HepG2 (cell line): ENCODE measurements at regions not wholly inside any gene's neighbourhood (a gene's known extent, or its start where the extent isn't known, plus 50 kb on each side); places are given as distances from the start of the nearest gene placed in this dataset.

Experiments
- ATAC-seq: fragments of 200-7000 bp; cut with Tn5 transposase; 3 replicates; pipeline ENCODE4 v1.9.1; 2020; ENCODE audit warnings: mild to moderate bottlenecking, moderate library complexity
- BruUV-seq: library from RNA; stranded (reverse); fragments of 400-500 nt; replicated peaks from 2 replicates; lab custom pipeline; 2021; lab: Mats Ljungman, UMichigan
- CTCF ChIA-PET: fragments of 300-600 bp; formaldehyde crosslinking; extraction: SDS; loops from one replicate; lab custom pipeline; 2021; ENCODE audit warnings: low total read pairs, inconsistent platforms, low intra/inter-chr PET ratio; lab: Yijun Ruan, JAX
- POLR2A ChIA-PET: fragments of 350-600 bp; sonication (Branson Sonifier 250); formaldehyde crosslinking; loops from one replicate; lab custom pipeline; 2020; ENCODE audit warnings: antibody characterized with exemption, inconsistent platforms; lab: Yijun Ruan, JAX
- DNase-seq: peaks from one replicate; pipeline ENCODE4 v3.0.0-alpha.2; 2015; ENCODE audit warnings: low spot score
- FAIRE-seq: peaks from 3 replicates; lab custom pipeline; 2011; peaks lifted over from hg19 to GRCh38; lab: Jason Lieb, UNC
- H2AFZ ChIP-seq: one replicate; pipeline ENCODE4 v1.6.1; 2011; ENCODE audit warnings: low read length, inconsistent platforms
- H3K27ac ChIP-seq: fragments of 300-600 bp; 3 replicates; pipeline ENCODE4 v1.8.0; 2011; ENCODE audit warnings: mixed run types, mild to moderate bottlenecking, mixed read lengths, low read length, inconsistent platforms; ENCODE audit not compliant: insufficient read depth; ENCODE audit errors: extremely low read length
- H3K27me3 ChIP-seq, 2 experiments: fragments of 200-600 bp in 1 of 2; 2 replicates in 1 of 2; 3 replicates in 1 of 2; pipeline versions ENCODE4 v1.6.0 to v1.8.0; 2011; ENCODE audit warnings: low read length in 2 of 2, mild to moderate bottlenecking in 2 of 2, moderate library complexity in 2 of 2, inconsistent platforms in 1 of 2; ENCODE audit not compliant: insufficient read depth in 2 of 2, control insufficient read depth in 1 of 2
- H3K36me3 ChIP-seq, 2 experiments: fragments of 200-600 bp in 1 of 2; replicated peaks in 1 of 2; 2 replicates in 1 of 2; 3 replicates in 1 of 2; pipeline versions ENCODE4 v1.5.1 to v1.8.0; 2011; ENCODE audit warnings: low read length in 2 of 2, inconsistent platforms in 1 of 2; ENCODE audit not compliant: insufficient read depth in 2 of 2, control insufficient read depth in 1 of 2
- H3K4me1 ChIP-seq: 2 replicates; pipeline ENCODE4 v1.5.1; 2012; ENCODE audit warnings: low read length, inconsistent platforms; ENCODE audit not compliant: insufficient read depth
- H3K4me2 ChIP-seq: 2 replicates; pipeline ENCODE4 v1.6.0; 2011; ENCODE audit warnings: low read depth, low read length, inconsistent platforms
- H3K4me3 ChIP-seq, 3 experiments: fragments of 200-600 bp in 1 of 3; sonication (generic), shearing (Covaris generic) in 1 of 3; replicated peaks in 1 of 3; 2 replicates each; pipeline ENCODE4 v1.5.1; 2011 to 2016; ENCODE audit warnings: low read length in 3 of 3, inconsistent platforms in 2 of 3, low read depth in 2 of 3, mild to moderate bottlenecking in 2 of 3, control low read depth in 1 of 3, mixed read lengths in 1 of 3; ENCODE audit not compliant: insufficient read depth in 1 of 3
- H3K79me2 ChIP-seq: one replicate; pipeline ENCODE4 v1.6.1; 2011; ENCODE audit warnings: low read length, inconsistent platforms; ENCODE audit not compliant: insufficient read depth
- H3K9ac ChIP-seq: 2 replicates; pipeline ENCODE4 v1.6.0; 2011; ENCODE audit warnings: mild to moderate bottlenecking, low read depth, low read length, inconsistent platforms; ENCODE audit not compliant: insufficient read depth
- H3K9me3 ChIP-seq: 2 replicates; pipeline ENCODE4 v1.5.1; 2012; ENCODE audit warnings: mild to moderate bottlenecking, low read length
- H4K20me1 ChIP-seq: 2 replicates; pipeline ENCODE4 v1.6.0; 2011; ENCODE audit warnings: inconsistent platforms, mild to moderate bottlenecking, low read length, moderate library complexity; ENCODE audit not compliant: insufficient read depth
- MBNL3 ChIP-seq: fragments of 250-450 bp; sonication (Bioruptor Pico); conservative IDR thresholded peaks from 2 replicates; pipeline ENCODE4 v1.8.0; 2022; ENCODE audit warnings: mild to moderate bottlenecking, inconsistent platforms
- TCF12 ChIP-seq, 2 experiments: fragments of 450-650 bp in 1 of 2; sonication (generic) in 1 of 2; formaldehyde crosslinking in 1 of 2; IDR thresholded peaks; 2 replicates each; pipeline versions ENCODE4 v1.6.1 to v1.8.0; 2017 to 2022; ENCODE audit warnings: antibody characterized with exemption in 1 of 2, mild to moderate bottlenecking in 1 of 2, missing genetic modification reagents in 1 of 2, moderate library complexity in 1 of 2
- ZNF850 ChIP-seq: sonication (generic); formaldehyde crosslinking; conservative IDR thresholded peaks from 2 replicates; pipeline ENCODE4 v1.9.0; 2021; ENCODE audit warnings: mild to moderate bottlenecking, missing genetic modification reagents
- ZSCAN21 ChIP-seq: sonication (generic); formaldehyde crosslinking; IDR thresholded peaks from 2 replicates; pipeline ENCODE4 v1.8.0; 2022; ENCODE audit warnings: mild to moderate bottlenecking, missing genetic modification reagents, moderate library complexity, borderline replicate concordance
- WGBS: methylation state at CpG from one replicate; pipeline ENCODE4 v1.1.6; 2017; ENCODE audit warnings: low lambda C conversion rate; 5-methylcytosine and 5-hydroxymethylcytosine counted together
- in situ Hi-C: cut with HindIII; loops from 2 replicates; pipeline ENCODE4 v1.10.0; 2017; ENCODE audit warnings: low pct_unique_long_range_greater_than_20kb; ENCODE audit not compliant: extremely low pct_ligation_motif_present
- intact Hi-C: fragments of 100-400 bp; cut with micrococcal nuclease; formaldehyde crosslinking; loops from one replicate; pipeline ENCODE4 v1.10.0; 2022; ENCODE audit not compliant: unreplicated experiment
- TF ChIP-seq, protein P1 (sequence below): sonication (generic); formaldehyde crosslinking; IDR thresholded peaks from 2 replicates; pipeline ENCODE4 v1.5.0; 2020; ENCODE audit warnings: missing genetic modification reagents
- TF ChIP-seq, protein P2 (sequence below): IDR thresholded peaks from 2 replicates; pipeline ENCODE4 v1.6.1; 2016
- TF ChIP-seq, protein P3 (sequence below): sonication (generic); formaldehyde crosslinking; IDR thresholded peaks from 2 replicates; pipeline ENCODE4 v1.4.0; 2020; ENCODE audit warnings: missing genetic modification reagents
- TF ChIP-seq, protein P4 (sequence below): sonication (generic); formaldehyde crosslinking; IDR thresholded peaks from 2 replicates; pipeline ENCODE4 v1.4.0; 2020; ENCODE audit warnings: missing genetic modification reagents
- TF ChIP-seq, protein P5 (sequence below): sonication (generic); formaldehyde crosslinking; IDR thresholded peaks from 2 replicates; pipeline ENCODE4 v1.4.0; 2020; ENCODE audit warnings: missing genetic modification reagents

DNA sequence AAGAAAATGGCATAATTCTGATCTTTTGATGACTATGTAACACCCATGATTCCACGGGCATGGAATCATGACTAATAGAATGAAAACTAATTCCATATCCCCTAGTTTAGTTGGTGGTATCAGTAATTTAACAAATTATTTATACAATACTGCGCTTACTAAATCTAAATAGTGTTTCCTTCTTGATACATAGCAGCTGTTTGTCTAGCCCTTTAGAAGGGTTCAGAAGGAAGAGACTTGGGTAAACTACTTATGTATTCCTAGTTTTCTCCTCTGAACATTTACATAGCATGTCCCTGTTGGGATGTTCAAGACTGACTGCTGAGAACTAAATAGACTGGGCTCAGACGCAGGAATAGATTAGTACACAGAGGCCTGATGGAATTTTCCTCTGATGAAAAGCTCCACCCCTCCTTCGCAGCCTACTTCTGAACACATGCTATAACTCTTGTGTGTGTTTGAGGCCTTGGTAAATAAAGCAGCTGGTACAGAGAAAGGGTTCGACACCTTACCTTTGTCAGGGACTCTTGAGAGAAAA, 330.6 kb upstream of the LMCD1 start:
- Histone ChIP-seq H3K4me2 (no peak overlapping the region), H3K27ac (no peak overlapping the region), H3K36me3 (no peaks in the 10 kb centered on the region), H2AFZ (no peak overlapping the region), H3K4me3 (no peak overlapping the region), H4K20me1 (no peaks in the 10 kb centered on the region), H3K9ac (no peak overlapping the region), H3K79me2 (no peaks in the 10 kb centered on the region), H3K4me1 (no peaks in the 10 kb centered on the region), H3K27me3 (no peaks in the 10 kb centered on the region; a peak in 1 of 5 replicates), H3K9me3 (no peaks in the 10 kb centered on the region)
- BruUV-seq, result no TSS peak
- CTCF ChIA-PET, result no interaction called here
- TF ChIP-seq TCF12 (IDR thresholded peaks at IDR 0.05) (no peak), TCF12 (CRISPR knock-in tag; IDR thresholded peaks at IDR 0.05) (no peak), MBNL3 (CRISPR knock-in tag) (no peak), ZNF850 (CRISPR knock-in tag) (no peak), ZSCAN21 (CRISPR knock-in tag) (no peak)
- TF ChIP-seq, protein P1, sequence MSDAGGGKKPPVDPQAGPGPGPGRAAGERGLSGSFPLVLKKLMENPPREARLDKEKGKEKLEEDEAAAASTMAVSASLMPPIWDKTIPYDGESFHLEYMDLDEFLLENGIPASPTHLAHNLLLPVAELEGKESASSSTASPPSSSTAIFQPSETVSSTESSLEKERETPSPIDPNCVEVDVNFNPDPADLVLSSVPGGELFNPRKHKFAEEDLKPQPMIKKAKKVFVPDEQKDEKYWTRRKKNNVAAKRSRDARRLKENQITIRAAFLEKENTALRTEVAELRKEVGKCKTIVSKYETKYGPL (CRISPR knock-in tag), result no peak
- TF ChIP-seq, protein P2, sequence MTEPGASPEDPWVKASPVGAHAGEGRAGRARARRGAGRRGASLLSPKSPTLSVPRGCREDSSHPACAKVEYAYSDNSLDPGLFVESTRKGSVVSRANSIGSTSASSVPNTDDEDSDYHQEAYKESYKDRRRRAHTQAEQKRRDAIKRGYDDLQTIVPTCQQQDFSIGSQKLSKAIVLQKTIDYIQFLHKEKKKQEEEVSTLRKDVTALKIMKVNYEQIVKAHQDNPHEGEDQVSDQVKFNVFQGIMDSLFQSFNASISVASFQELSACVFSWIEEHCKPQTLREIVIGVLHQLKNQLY (CRISPR knock-in tag), result no peak
- TF ChIP-seq, protein P3, sequence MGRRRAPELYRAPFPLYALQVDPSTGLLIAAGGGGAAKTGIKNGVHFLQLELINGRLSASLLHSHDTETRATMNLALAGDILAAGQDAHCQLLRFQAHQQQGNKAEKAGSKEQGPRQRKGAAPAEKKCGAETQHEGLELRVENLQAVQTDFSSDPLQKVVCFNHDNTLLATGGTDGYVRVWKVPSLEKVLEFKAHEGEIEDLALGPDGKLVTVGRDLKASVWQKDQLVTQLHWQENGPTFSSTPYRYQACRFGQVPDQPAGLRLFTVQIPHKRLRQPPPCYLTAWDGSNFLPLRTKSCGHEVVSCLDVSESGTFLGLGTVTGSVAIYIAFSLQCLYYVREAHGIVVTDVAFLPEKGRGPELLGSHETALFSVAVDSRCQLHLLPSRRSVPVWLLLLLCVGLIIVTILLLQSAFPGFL (CRISPR knock-in tag), result no peak
- TF ChIP-seq, protein P4, sequence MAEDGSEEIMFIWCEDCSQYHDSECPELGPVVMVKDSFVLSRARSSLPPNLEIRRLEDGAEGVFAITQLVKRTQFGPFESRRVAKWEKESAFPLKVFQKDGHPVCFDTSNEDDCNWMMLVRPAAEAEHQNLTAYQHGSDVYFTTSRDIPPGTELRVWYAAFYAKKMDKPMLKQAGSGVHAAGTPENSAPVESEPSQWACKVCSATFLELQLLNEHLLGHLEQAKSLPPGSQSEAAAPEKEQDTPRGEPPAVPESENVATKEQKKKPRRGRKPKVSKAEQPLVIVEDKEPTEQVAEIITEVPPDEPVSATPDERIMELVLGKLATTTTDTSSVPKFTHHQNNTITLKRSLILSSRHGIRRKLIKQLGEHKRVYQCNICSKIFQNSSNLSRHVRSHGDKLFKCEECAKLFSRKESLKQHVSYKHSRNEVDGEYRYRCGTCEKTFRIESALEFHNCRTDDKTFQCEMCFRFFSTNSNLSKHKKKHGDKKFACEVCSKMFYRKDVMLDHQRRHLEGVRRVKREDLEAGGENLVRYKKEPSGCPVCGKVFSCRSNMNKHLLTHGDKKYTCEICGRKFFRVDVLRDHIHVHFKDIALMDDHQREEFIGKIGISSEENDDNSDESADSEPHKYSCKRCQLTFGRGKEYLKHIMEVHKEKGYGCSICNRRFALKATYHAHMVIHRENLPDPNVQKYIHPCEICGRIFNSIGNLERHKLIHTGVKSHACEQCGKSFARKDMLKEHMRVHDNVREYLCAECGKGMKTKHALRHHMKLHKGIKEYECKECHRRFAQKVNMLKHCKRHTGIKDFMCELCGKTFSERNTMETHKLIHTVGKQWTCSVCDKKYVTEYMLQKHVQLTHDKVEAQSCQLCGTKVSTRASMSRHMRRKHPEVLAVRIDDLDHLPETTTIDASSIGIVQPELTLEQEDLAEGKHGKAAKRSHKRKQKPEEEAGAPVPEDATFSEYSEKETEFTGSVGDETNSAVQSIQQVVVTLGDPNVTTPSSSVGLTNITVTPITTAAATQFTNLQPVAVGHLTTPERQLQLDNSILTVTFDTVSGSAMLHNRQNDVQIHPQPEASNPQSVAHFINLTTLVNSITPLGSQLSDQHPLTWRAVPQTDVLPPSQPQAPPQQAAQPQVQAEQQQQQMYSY (CRISPR knock-in tag), result no peak
- TF ChIP-seq, protein P5, sequence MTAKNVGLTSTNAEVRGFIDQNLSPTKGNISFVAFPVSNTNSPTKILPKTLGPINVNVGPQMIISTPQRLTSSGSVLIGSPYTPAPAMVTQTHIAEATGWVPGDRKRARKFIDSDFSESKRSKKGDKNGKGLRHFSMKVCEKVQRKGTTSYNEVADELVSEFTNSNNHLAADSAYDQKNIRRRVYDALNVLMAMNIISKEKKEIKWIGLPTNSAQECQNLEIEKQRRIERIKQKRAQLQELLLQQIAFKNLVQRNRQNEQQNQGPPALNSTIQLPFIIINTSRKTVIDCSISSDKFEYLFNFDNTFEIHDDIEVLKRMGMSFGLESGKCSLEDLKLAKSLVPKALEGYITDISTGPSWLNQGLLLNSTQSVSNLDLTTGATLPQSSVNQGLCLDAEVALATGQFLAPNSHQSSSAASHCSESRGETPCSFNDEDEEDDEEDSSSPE (CRISPR knock-in tag), result no peak
- intact Hi-C loops, result no loop called here
- 0% methylated on average over 5 of the region's 5 CpGs for WGBS
- POLR2A ChIA-PET, result no interaction called here
- FAIRE-seq, result no peak
- in situ Hi-C loops, result no loop called here
- no peak for DNase-seq
- ATAC-seq, result no peak
